ENCODE measurements at regions not wholly inside any gene's neighbourhood (a gene's known extent, or its start where the extent isn't known, plus 50 kb on each side); places are given as distances from the start of the nearest gene placed in this dataset.

GRCh38 chr2:106572541-106573450, 85.6 kb downstream of the CD8B2 start:
- DNase-seq (ENCODE audit: low read depth in 2 of 2): no peak

- DNase-seq (ENCODE audit: low read depth in 2 of 2): no peak
Measured at GRCh38 chr2:106573773-106574172, 86.6 kb downstream of the CD8B2 start.

- no peak for DNase-seq (ENCODE audit: low read depth in 2 of 2)
Measured at GRCh38 chr2:106575955-106576354, 88.8 kb downstream of the CD8B2 start.

GRCh38 chr2:106577255-106577651, 90.1 kb downstream of the CD8B2 start:
- DNase-seq (ENCODE audit: low read depth in 2 of 2): no peak

GRCh38 chr2:106579750-106580197, 92.6 kb downstream of the CD8B2 start:
- DNase-seq (ENCODE audit: low read depth in 2 of 2): no peak

- no peak for DNase-seq (ENCODE audit: low read depth in 2 of 2)
Measured at GRCh38 chr2:106580241-106580640, 93.1 kb downstream of the CD8B2 start.

GRCh38 chr2:106581328-106581727, 94.2 kb downstream of the CD8B2 start:
- no peak for DNase-seq (ENCODE audit: low read depth in 2 of 2)

- DNase-seq (ENCODE audit: low read depth in 2 of 2): no peak
Measured at GRCh38 chr2:106581755-106582147, 94.6 kb downstream of the CD8B2 start.

GRCh38 chr2:106582148-106583143, 95.3 kb downstream of the CD8B2 start:
- DNase-seq (ENCODE audit: low read depth in 2 of 2): peak; percentile 34 to 38

- no peak for DNase-seq (ENCODE audit: low read depth in 2 of 2)
Measured at GRCh38 chr2:106584304-106584954, 97.3 kb downstream of the CD8B2 start.

- DNase-seq (ENCODE audit: low read depth in 2 of 2): no peak
Measured at GRCh38 chr2:106596844-106597243, 109.7 kb downstream of the CD8B2 start.

- no peak for DNase-seq (ENCODE audit: low read depth in 2 of 2)
Measured at GRCh38 chr2:106599540-106599939, 112.4 kb downstream of the CD8B2 start.

GRCh38 chr2:106602042-106602441, 114.9 kb downstream of the CD8B2 start:
- DNase-seq (ENCODE audit: low read depth in 2 of 2): no peak

- DNase-seq (ENCODE audit: low read depth in 2 of 2): no peak
Measured at GRCh38 chr2:106606652-106607051, 119.5 kb downstream of the CD8B2 start.

- no peak for DNase-seq (ENCODE audit: low read depth in 2 of 2)
Measured at GRCh38 chr2:106607371-106607770, 120.2 kb downstream of the CD8B2 start.

GRCh38 chr2:106609780-106610179, 122.6 kb downstream of the CD8B2 start:
- no peak for DNase-seq (ENCODE audit: low read depth in 2 of 2)

GRCh38 chr2:106614511-106615291, 127.5 kb downstream of the CD8B2 start:
- DNase-seq (ENCODE audit: low read depth in 2 of 2): no peak

GRCh38 chr2:106618614-106619013, 131.4 kb downstream of the CD8B2 start:
- no peak for DNase-seq (ENCODE audit: low read depth in 2 of 2)

GRCh38 chr2:106623456-106623855, 136.3 kb downstream of the CD8B2 start:
- no peak for DNase-seq (ENCODE audit: low read depth in 2 of 2)

- DNase-seq (ENCODE audit: low read depth in 2 of 2): no peak
Measured at GRCh38 chr2:106624787-106625380, 137.7 kb downstream of the CD8B2 start.

GRCh38 chr2:106628377-106628776, 141.2 kb downstream of the CD8B2 start:
- DNase-seq (ENCODE audit: low read depth in 2 of 2): no peak

Data from stimulated activated CD8-positive, alpha-beta memory T cell treated with anti-CD3 and anti-CD28 coated beads, Interleukin-7, amount 100 ng/mL, for 1 hour (primary cell).